ENCODE measurements at regions not wholly inside any gene's neighbourhood (a gene's known extent, or its start where the extent isn't known, plus 50 kb on each side); places are given as distances from the start of the nearest gene placed in this dataset.

DNA sequence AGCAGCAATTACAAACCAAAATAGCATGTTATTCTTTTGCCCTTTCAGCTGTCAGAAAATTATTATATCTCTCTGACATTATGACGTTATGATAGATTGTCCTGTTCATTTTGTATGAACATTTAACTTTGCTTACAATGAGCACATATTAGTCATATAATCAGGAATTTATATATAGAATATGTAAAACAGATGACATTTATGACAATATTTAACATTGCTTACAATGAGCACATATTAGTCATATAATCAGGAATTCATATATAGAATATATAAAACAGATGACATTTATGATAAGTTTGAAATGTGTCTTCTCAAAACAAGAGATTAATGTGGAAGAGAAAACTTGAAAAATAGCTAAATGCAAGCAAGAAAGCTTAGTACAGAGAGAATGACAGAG, 1180.2 kb downstream of the CDH12 start:
- TF ChIP-seq, protein P1, sequence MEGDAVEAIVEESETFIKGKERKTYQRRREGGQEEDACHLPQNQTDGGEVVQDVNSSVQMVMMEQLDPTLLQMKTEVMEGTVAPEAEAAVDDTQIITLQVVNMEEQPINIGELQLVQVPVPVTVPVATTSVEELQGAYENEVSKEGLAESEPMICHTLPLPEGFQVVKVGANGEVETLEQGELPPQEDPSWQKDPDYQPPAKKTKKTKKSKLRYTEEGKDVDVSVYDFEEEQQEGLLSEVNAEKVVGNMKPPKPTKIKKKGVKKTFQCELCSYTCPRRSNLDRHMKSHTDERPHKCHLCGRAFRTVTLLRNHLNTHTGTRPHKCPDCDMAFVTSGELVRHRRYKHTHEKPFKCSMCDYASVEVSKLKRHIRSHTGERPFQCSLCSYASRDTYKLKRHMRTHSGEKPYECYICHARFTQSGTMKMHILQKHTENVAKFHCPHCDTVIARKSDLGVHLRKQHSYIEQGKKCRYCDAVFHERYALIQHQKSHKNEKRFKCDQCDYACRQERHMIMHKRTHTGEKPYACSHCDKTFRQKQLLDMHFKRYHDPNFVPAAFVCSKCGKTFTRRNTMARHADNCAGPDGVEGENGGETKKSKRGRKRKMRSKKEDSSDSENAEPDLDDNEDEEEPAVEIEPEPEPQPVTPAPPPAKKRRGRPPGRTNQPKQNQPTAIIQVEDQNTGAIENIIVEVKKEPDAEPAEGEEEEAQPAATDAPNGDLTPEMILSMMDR (IDR thresholded peaks at IDR 0.05), result no peak
- no peak for TF ChIP-seq POLR2A (IDR thresholded peaks at IDR 0.05)
